Nephron progenitor cell (in vitro differentiated cells): ENCODE measurements at regions not wholly inside any gene's neighbourhood (a gene's known extent, or its start where the extent isn't known, plus 50 kb on each side); places are given as distances from the start of the nearest gene placed in this dataset.

ENCODE experiments used
- DNase-seq: peaks from one replicate; pipeline ENCODE4 v3.0.0; 2021
- H3K27ac Mint-ChIP-seq: 2 replicates; pipeline ENCODE4 v1.8.0; 2021; ENCODE audit warnings: mild to moderate bottlenecking, moderate library complexity, mixed read lengths
- H3K27me3 Mint-ChIP-seq: 2 replicates; pipeline ENCODE4 v1.8.0; 2021; ENCODE audit warnings: mild to moderate bottlenecking, low read depth, mixed read lengths; ENCODE audit not compliant: poor library complexity
- H3K36me3 Mint-ChIP-seq: 2 replicates; pipeline ENCODE4 v1.8.0; 2021; ENCODE audit warnings: low read depth, mixed read lengths
- H3K4me1 Mint-ChIP-seq: 2 replicates; pipeline ENCODE4 v1.8.0; 2021; ENCODE audit warnings: mixed read lengths
- H3K4me3 Mint-ChIP-seq: 2 replicates; pipeline ENCODE4 v1.8.0; 2021; ENCODE audit warnings: mild to moderate bottlenecking, moderate library complexity, mixed read lengths
- H3K9me3 Mint-ChIP-seq: 2 replicates; pipeline ENCODE4 v1.8.0; 2021; ENCODE audit warnings: mild to moderate bottlenecking, moderate library complexity, mixed read lengths
- TF ChIP-seq, protein P1 (sequence below): fragments of 200-600 bp; sonication (generic); IDR thresholded peaks from 2 replicates; pipeline ENCODE4 v1.5.0; 2021; ENCODE audit warnings: antibody characterized with exemption

DNA sequence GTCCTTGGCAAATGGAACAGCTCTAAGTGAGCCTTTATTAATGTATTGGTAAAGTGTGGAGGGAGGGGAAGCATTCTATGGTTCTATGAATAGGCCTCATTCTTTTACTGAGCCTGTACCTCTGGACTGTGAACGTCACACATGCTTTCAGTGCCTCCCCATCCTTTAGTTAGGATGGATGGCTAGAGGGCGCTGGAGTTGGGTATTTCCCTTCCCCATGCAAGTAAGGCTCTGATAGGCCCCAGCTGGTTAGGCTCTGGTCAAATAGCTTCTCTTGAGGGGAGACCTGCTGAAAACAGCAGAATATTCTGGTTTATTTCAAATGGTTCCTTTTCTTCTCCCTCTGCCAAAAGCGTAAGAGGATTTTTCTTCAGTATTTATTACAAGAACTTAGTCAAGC lies 860.9 kb upstream of the MDGA2 start:
- Mint-ChIP-seq H3K4me1 (no peaks in the 10 kb centered on the region), H3K9me3 (no peaks in the 10 kb centered on the region), H3K27me3 (no peaks in the 10 kb centered on the region), H3K4me3 (no peak overlapping the region), H3K27ac (no peak overlapping the region), H3K36me3 (no peaks in the 10 kb centered on the region)
- TF ChIP-seq, protein P1, sequence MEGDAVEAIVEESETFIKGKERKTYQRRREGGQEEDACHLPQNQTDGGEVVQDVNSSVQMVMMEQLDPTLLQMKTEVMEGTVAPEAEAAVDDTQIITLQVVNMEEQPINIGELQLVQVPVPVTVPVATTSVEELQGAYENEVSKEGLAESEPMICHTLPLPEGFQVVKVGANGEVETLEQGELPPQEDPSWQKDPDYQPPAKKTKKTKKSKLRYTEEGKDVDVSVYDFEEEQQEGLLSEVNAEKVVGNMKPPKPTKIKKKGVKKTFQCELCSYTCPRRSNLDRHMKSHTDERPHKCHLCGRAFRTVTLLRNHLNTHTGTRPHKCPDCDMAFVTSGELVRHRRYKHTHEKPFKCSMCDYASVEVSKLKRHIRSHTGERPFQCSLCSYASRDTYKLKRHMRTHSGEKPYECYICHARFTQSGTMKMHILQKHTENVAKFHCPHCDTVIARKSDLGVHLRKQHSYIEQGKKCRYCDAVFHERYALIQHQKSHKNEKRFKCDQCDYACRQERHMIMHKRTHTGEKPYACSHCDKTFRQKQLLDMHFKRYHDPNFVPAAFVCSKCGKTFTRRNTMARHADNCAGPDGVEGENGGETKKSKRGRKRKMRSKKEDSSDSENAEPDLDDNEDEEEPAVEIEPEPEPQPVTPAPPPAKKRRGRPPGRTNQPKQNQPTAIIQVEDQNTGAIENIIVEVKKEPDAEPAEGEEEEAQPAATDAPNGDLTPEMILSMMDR: no peak
- peak; percentile 11 for DNase-seq

DNA sequence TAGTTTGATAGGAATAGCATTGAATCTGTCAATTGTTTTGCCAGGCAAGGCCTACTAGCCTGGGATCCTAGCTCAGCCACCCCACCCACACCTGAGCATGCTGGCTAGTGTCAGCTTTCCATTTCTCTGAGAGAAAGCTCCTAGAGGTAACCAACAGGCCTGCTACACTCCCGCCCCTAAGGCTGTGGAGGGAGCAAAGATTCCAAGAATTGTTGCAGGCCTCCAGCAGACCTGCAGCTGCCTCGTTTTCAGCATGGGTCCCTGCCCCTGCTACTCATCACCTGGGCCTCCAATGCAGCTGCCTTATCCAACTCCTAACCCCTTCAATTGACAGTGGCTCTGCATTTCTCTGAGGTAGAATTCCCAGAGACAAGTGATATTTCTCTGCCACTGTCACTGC lies 852.4 kb upstream of the MDGA2 start:
- no peaks in the 10 kb centered on the region for H3K36me3 Mint-ChIP-seq
- H3K4me1 Mint-ChIP-seq: no peaks in the 10 kb centered on the region
- no peaks in the 10 kb centered on the region for H3K9me3 Mint-ChIP-seq
- no peaks in the 10 kb centered on the region for H3K27me3 Mint-ChIP-seq
- no peak for DNase-seq
- TF ChIP-seq, protein P1: no peak
- no peak overlapping the region for H3K4me3 Mint-ChIP-seq
- H3K27ac Mint-ChIP-seq: no peak overlapping the region

DNA sequence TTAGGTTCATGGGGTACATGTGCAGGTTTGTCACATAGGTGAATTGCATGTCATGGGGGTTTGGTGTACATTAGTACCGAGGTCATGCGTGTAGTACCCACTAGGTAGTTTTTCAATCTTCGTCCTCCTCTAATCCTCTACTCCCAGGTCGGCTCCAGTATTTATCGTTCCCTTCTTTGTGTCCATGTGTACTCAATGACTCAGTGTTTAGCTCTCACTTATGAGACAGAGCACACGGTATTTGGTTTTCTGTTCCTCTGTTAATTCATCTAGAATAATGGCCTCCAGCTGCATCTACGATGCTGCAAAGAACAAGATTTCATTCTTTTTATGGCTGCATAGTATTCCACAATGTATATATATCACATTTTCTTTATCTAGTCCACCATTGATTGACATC lies 850.9 kb upstream of the MDGA2 start:
- Mint-ChIP-seq H3K4me1 (no peaks in the 10 kb centered on the region), H3K27me3 (no peaks in the 10 kb centered on the region), H3K9me3 (no peaks in the 10 kb centered on the region), H3K27ac (no peak overlapping the region), H3K36me3 (no peaks in the 10 kb centered on the region), H3K4me3 (no peak overlapping the region)
- TF ChIP-seq, protein P1: no peak
- no peak for DNase-seq

DNA sequence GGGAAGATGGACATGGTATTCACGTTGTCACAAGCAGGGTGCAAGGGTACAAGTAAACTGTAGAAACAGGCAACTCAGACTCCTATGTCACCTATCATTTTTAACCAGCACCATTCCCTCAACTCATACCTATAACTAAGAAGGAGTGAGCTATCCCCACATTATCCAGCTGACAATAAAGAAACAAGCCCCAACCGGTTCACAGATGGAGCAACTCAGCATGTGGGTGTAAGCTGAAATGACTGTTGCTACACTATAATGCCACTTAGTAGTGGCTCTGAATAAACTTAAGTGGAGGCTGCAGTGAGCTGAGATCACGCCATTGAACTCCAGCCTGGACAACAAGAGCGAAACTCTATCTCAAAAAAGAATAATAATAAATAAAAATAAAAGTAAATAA lies 829.5 kb upstream of the MDGA2 start:
- TF ChIP-seq, protein P1: no peak
- H3K36me3 Mint-ChIP-seq: no peaks in the 10 kb centered on the region
- no peaks in the 10 kb centered on the region for H3K9me3 Mint-ChIP-seq
- H3K4me3 Mint-ChIP-seq: no peak overlapping the region
- DNase-seq: no peak
- no peaks in the 10 kb centered on the region for H3K27me3 Mint-ChIP-seq
- H3K27ac Mint-ChIP-seq: no peak overlapping the region
- no peaks in the 10 kb centered on the region for H3K4me1 Mint-ChIP-seq

DNA sequence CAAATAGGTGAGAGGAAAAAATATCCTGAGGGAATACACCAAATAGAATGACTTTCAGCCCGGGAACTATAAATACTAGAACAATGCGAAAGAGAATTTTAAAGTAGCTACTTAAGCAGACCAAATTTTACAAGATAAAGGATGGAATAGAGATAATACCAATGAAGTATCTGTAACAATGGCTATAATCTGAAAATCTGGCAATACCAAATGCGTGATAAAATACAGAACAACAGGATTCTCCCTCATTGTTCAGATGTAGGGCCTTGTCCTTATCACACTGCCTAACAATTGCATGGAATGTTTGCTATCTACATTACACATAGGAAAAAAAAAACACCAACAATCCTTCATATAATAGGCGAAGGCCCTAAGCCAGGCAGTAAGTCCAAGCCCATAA lies 815.4 kb upstream of the MDGA2 start:
- Mint-ChIP-seq H3K4me1 (no peaks in the 10 kb centered on the region), H3K9me3 (no peaks in the 10 kb centered on the region), H3K27ac (no peak overlapping the region), H3K27me3 (no peaks in the 10 kb centered on the region), H3K36me3 (no peaks in the 10 kb centered on the region), H3K4me3 (no peak overlapping the region)
- no peak for DNase-seq
- TF ChIP-seq, protein P1: no peak

DNA sequence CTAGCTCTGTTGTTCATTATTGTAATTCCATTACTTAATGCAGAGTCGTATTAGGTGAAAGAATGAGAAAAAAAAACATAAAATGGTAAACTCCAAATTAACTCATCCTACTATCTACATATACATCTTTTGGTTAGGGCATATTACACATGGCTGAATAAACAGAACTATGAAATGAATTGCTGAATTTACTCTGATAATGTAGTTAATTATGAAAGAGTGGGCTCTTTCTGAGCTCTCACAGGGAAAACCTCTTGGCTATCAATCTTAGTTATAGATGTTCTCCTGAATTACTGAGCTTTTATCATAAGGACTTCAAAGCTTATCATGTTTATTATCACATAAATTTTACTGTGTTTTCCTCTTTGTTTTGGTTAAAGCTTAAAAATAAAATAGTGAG lies 798.5 kb upstream of the MDGA2 start:
- TF ChIP-seq, protein P1: no peak
- no peak for DNase-seq
- no peak overlapping the region for H3K27ac Mint-ChIP-seq
- H3K4me1 Mint-ChIP-seq: no peaks in the 10 kb centered on the region
- H3K27me3 Mint-ChIP-seq: no peaks in the 10 kb centered on the region
- peaks cover 8% of the 10 kb centered on the region for H3K9me3 Mint-ChIP-seq
- no peaks in the 10 kb centered on the region for H3K36me3 Mint-ChIP-seq
- no peak overlapping the region for H3K4me3 Mint-ChIP-seq
